Type B pancreatic cell (in vitro differentiated cells): ENCODE measurements at regions not wholly inside any gene's neighbourhood (a gene's known extent, or its start where the extent isn't known, plus 50 kb on each side); places are given as distances from the start of the nearest gene placed in this dataset.

ENCODE experiments used
- DNase-seq: peaks from one replicate; pipeline ENCODE4 v3.0.0; 2021; ENCODE audit warnings: mixed read lengths; ENCODE audit not compliant: unreplicated experiment; ENCODE audit errors: extremely low spot score
- H3K27ac Mint-ChIP-seq: 2 replicates; pipeline ENCODE4 v1.8.0; 2021; ENCODE audit warnings: mild to moderate bottlenecking, mixed read lengths
- H3K27me3 Mint-ChIP-seq: 2 replicates; pipeline ENCODE4 v1.8.0; 2021; ENCODE audit warnings: mixed read lengths
- H3K36me3 Mint-ChIP-seq: 2 replicates; pipeline ENCODE4 v1.8.0; 2021; ENCODE audit warnings: mixed read lengths
- H3K4me1 Mint-ChIP-seq: one replicate; pipeline ENCODE4 v1.8.0; 2021; ENCODE audit warnings: mixed read lengths; ENCODE audit not compliant: unreplicated experiment
- H3K4me3 Mint-ChIP-seq: 2 replicates; pipeline ENCODE4 v1.8.0; 2021; ENCODE audit warnings: mild to moderate bottlenecking, mixed read lengths
- H3K9me3 Mint-ChIP-seq: 2 replicates; pipeline ENCODE4 v1.8.0; 2021; ENCODE audit warnings: mixed read lengths
- TF ChIP-seq, protein P1 (sequence below): fragments of 200-600 bp; sonication (generic); conservative IDR thresholded peaks from 2 replicates; pipeline ENCODE4 v1.5.0; 2021; ENCODE audit warnings: antibody characterized with exemption, mild to moderate bottlenecking

DNA sequence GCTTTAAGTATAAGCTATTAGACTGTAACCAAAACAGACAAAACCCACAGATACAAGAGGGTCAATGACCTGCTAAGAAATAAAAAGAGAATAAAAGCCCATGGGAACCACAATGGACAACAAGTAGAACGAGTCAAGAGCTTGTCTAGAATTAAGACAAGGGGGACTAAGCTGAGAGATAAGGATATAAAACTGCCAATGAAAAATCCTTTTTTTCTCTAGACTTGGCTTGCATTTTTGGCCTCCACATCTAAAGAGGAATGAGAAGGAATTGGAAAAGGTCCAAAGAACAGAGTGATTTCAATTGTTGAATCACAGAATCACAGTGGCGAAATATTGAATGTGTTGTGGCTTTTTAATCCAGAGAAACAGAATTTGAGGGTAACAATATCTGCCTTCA lies 135.7 kb downstream of the QDPR start:
- no peak overlapping the region for H3K4me3 Mint-ChIP-seq
- no peak for DNase-seq
- H3K27me3 Mint-ChIP-seq: no peaks in the 10 kb centered on the region
- no peaks in the 10 kb centered on the region for H3K9me3 Mint-ChIP-seq
- no peaks in the 10 kb centered on the region for H3K36me3 Mint-ChIP-seq
- peaks cover 5% of the 10 kb centered on the region for H3K4me1 Mint-ChIP-seq
- TF ChIP-seq, protein P1, sequence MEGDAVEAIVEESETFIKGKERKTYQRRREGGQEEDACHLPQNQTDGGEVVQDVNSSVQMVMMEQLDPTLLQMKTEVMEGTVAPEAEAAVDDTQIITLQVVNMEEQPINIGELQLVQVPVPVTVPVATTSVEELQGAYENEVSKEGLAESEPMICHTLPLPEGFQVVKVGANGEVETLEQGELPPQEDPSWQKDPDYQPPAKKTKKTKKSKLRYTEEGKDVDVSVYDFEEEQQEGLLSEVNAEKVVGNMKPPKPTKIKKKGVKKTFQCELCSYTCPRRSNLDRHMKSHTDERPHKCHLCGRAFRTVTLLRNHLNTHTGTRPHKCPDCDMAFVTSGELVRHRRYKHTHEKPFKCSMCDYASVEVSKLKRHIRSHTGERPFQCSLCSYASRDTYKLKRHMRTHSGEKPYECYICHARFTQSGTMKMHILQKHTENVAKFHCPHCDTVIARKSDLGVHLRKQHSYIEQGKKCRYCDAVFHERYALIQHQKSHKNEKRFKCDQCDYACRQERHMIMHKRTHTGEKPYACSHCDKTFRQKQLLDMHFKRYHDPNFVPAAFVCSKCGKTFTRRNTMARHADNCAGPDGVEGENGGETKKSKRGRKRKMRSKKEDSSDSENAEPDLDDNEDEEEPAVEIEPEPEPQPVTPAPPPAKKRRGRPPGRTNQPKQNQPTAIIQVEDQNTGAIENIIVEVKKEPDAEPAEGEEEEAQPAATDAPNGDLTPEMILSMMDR: no peak
- H3K27ac Mint-ChIP-seq: no peak overlapping the region

DNA sequence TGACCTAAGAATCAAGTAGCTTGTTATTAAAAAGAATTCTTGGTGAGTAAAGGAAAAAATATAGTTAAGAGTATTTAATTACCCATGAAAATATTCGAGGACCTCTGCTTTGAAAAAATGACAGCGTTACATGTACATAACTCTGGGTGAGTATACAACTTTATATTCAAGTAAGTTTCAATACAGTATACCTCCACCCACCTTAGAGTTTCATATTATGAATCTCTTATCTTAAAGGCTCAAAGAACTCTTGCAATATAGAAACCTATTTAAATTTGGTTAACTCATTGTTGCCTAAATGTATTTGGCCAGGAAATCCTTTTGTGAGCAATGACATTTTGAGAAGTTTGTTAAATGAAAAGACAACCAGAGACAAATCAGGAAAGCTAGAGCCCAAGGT lies 138.2 kb downstream of the QDPR start:
- Mint-ChIP-seq H3K9me3 (no peaks in the 10 kb centered on the region), H3K4me3 (no peak overlapping the region), H3K27me3 (no peaks in the 10 kb centered on the region), H3K36me3 (no peaks in the 10 kb centered on the region), H3K4me1 (peaks cover 12% of the 10 kb centered on the region), H3K27ac (no peak overlapping the region)
- no peak for DNase-seq
- TF ChIP-seq, protein P1: no peak

DNA sequence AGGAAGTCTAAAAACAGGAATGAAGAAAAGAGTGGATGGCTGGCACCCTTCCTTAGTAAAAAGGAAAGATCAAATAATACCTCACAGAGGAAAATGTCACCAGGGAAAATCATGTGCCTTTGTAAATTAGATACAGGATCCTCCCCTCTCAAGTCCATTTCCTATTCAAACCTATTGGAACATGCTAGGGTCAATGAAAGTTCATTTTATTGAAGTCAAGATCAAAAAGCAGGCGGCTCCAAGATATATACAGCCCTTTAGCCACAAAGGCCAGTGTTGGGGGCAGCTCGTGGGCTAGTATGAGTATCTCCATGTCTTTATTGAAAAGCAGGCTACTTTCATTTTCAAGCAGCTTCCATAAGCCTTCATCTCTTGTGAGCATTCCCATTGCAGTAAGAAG lies 141.1 kb downstream of the QDPR start:
- Mint-ChIP-seq H3K4me1 (peaks cover 7% of the 10 kb centered on the region), H3K27ac (no peak overlapping the region), H3K4me3 (no peak overlapping the region), H3K9me3 (no peaks in the 10 kb centered on the region), H3K27me3 (no peaks in the 10 kb centered on the region), H3K36me3 (no peaks in the 10 kb centered on the region)
- DNase-seq: no peak
- TF ChIP-seq, protein P1: no peak

DNA sequence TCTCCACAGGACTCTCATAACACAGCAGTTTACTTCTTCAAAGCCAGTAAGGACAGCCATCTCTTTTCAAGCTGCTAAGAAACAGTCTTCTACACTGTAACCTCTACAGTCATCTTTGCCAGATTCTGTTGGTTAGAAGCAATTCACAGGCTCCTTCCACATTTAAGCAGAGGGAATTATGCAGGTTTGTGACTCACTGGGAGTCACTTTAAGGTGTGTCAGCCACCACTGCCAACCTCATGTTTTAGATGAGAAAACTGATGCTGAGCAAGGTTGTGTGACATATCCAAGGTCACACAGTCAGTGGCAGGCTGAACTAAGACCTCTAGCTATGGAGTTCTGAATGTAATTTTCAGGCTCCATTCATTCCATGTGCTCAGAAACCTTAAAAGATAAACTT lies 143.5 kb downstream of the QDPR start:
- H3K27ac Mint-ChIP-seq: no peak overlapping the region
- no peak overlapping the region for H3K4me3 Mint-ChIP-seq
- H3K9me3 Mint-ChIP-seq: no peaks in the 10 kb centered on the region
- no peaks in the 10 kb centered on the region for H3K27me3 Mint-ChIP-seq
- no peaks in the 10 kb centered on the region for H3K36me3 Mint-ChIP-seq
- TF ChIP-seq, protein P1: no peak
- H3K4me1 Mint-ChIP-seq: peaks cover 7% of the 10 kb centered on the region
- no peak for DNase-seq

DNA sequence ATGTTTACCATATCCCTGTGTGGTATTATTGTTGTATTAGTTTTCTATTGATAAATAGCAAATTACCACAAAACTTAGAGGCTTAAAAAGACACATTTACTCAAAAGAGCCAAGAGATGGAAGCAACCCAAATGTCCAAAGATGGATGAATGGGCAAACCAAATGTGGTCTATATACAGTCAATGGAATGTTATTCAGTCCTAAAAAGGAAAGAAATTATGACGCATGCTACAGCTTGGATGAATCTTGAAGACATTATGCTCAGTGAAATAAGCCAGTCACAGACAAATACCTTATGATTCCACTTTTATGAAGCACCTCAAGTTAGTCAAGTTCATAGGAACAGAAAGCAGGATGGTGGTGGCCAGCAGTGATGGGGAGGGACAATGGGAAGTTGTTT lies 144.7 kb downstream of the QDPR start:
- H3K4me3 Mint-ChIP-seq: no peak overlapping the region
- H3K4me1 Mint-ChIP-seq: peaks cover 7% of the 10 kb centered on the region
- H3K9me3 Mint-ChIP-seq: no peaks in the 10 kb centered on the region
- H3K27ac Mint-ChIP-seq: no peak overlapping the region
- DNase-seq: no peak
- no peaks in the 10 kb centered on the region for H3K27me3 Mint-ChIP-seq
- TF ChIP-seq, protein P1: no peak
- H3K36me3 Mint-ChIP-seq: no peaks in the 10 kb centered on the region

DNA sequence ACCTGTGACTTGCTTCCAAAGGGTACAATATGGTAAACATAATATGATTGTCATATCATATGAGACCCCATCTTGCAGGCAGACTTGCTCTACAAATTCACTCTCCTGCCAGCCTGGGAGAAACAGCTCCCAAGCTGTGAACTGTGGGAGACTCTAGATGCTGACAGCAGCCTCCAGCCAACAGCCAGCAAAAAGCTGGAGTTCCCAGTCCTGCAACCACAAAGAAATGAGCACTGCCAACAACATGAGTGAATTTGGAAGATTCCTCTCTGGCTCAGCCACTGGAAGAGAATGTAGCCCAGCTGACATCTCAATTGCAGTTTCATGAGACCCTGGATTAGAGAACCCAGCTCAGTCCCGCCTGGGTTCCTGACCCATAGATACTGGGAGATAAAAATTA lies 145.4 kb downstream of the QDPR start:
- DNase-seq: no peak
- Mint-ChIP-seq H3K36me3 (no peaks in the 10 kb centered on the region), H3K9me3 (no peaks in the 10 kb centered on the region), H3K27ac (no peak overlapping the region), H3K4me3 (no peak overlapping the region), H3K27me3 (no peaks in the 10 kb centered on the region), H3K4me1 (peaks cover 7% of the 10 kb centered on the region)
- TF ChIP-seq, protein P1: no peak
